ENCODE measurements at regions not wholly inside any gene's neighbourhood (a gene's known extent, or its start where the extent isn't known, plus 50 kb on each side); places are given as distances from the start of the nearest gene placed in this dataset.
"Not testable (repeated sequence)": the region's sequence is repeated elsewhere in the genome, so short reads cannot be mapped to it uniquely, and the experiment has no call there.

GRCh38 chr11:27227736-27228135 lies 135.3 kb downstream of the CCDC34 start:
- in situ Hi-C loops (cut with HindIII; ENCODE audit: low pct_unique_long_range_greater_than_20kb, low sequenced_read_pairs) = no loop called here
- no peak for DNase-seq (ENCODE audit: low read depth, low spot score)

GRCh38 chr11:27219487-27220039 lies 143.5 kb downstream of the CCDC34 start:
- in situ Hi-C loops (cut with HindIII; ENCODE audit: low pct_unique_long_range_greater_than_20kb, low sequenced_read_pairs); DNase-seq (ENCODE audit: low read depth, low spot score): not testable (repeated sequence)

GRCh38 chr11:27218421-27219038 lies 144.5 kb downstream of the CCDC34 start:
- peak; percentile 8 for DNase-seq (ENCODE audit: low read depth, low spot score)
- in situ Hi-C loops (cut with HindIII; ENCODE audit: low pct_unique_long_range_greater_than_20kb, low sequenced_read_pairs) = no loop called here

- no peak for DNase-seq (ENCODE audit: low read depth, low spot score)
- in situ Hi-C loops (cut with HindIII; ENCODE audit: low pct_unique_long_range_greater_than_20kb, low sequenced_read_pairs) = no loop called here
Measured at GRCh38 chr11:27217948-27218420, 145.0 kb downstream of the CCDC34 start.

GRCh38 chr11:27217496-27217895 lies 145.5 kb downstream of the CCDC34 start:
- in situ Hi-C loops (cut with HindIII; ENCODE audit: low pct_unique_long_range_greater_than_20kb, low sequenced_read_pairs) = no loop called here
- DNase-seq (ENCODE audit: low read depth, low spot score) = no peak

GRCh38 chr11:27216270-27217149 lies 146.5 kb downstream of the CCDC34 start:
- in situ Hi-C loops (cut with HindIII; ENCODE audit: low pct_unique_long_range_greater_than_20kb, low sequenced_read_pairs) = no loop called here
- no peak for DNase-seq (ENCODE audit: low read depth, low spot score)

GRCh38 chr11:27215471-27216269 lies 147.3 kb downstream of the CCDC34 start:
- in situ Hi-C loops (cut with HindIII; ENCODE audit: low pct_unique_long_range_greater_than_20kb, low sequenced_read_pairs) = no loop called here
- no peak for DNase-seq (ENCODE audit: low read depth, low spot score)

- no peak for DNase-seq (ENCODE audit: low read depth, low spot score)
- in situ Hi-C loops (cut with HindIII; ENCODE audit: low pct_unique_long_range_greater_than_20kb, low sequenced_read_pairs) = no loop called here
Measured at GRCh38 chr11:27214713-27215112, 148.3 kb downstream of the CCDC34 start.

- in situ Hi-C loops (cut with HindIII; ENCODE audit: low pct_unique_long_range_greater_than_20kb, low sequenced_read_pairs) = no loop called here
- no peak for DNase-seq (ENCODE audit: low read depth, low spot score)
Measured at GRCh38 chr11:27213232-27213660, 149.8 kb downstream of the CCDC34 start.

GRCh38 chr11:27212248-27212780 lies 150.7 kb downstream of the CCDC34 start:
- DNase-seq (ENCODE audit: low read depth, low spot score) = no peak
- in situ Hi-C loops (cut with HindIII; ENCODE audit: low pct_unique_long_range_greater_than_20kb, low sequenced_read_pairs) = no loop called here

GRCh38 chr11:27211370-27212127 lies 151.5 kb downstream of the CCDC34 start:
- in situ Hi-C loops (cut with HindIII; ENCODE audit: low pct_unique_long_range_greater_than_20kb, low sequenced_read_pairs) = no loop called here

GRCh38 chr11:27210531-27210930 lies 152.5 kb downstream of the CCDC34 start:
- in situ Hi-C loops (cut with HindIII; ENCODE audit: low pct_unique_long_range_greater_than_20kb, low sequenced_read_pairs) = no loop called here
- no peak for DNase-seq (ENCODE audit: low read depth, low spot score)

More at GRCh38 chr11:27211370-27212127, 151.5 kb downstream of the CCDC34 start:
- DNase-seq (ENCODE audit: low read depth, low spot score) = peak; percentile 43

GRCh38 chr11:27209562-27210005 lies 153.4 kb downstream of the CCDC34 start:
- peak; percentile 51 for DNase-seq (ENCODE audit: low read depth, low spot score)
- in situ Hi-C loops (cut with HindIII; ENCODE audit: low pct_unique_long_range_greater_than_20kb, low sequenced_read_pairs) = no loop called here

GRCh38 chr11:27208846-27209245 lies 154.2 kb downstream of the CCDC34 start:
- no peak for DNase-seq (ENCODE audit: low read depth, low spot score)
- in situ Hi-C loops (cut with HindIII; ENCODE audit: low pct_unique_long_range_greater_than_20kb, low sequenced_read_pairs) = no loop called here

GRCh38 chr11:27207025-27207650 lies 155.9 kb downstream of the CCDC34 start:
- in situ Hi-C loops (cut with HindIII; ENCODE audit: low pct_unique_long_range_greater_than_20kb, low sequenced_read_pairs) = no loop called here
- DNase-seq (ENCODE audit: low read depth, low spot score) = no peak

- DNase-seq (ENCODE audit: low read depth, low spot score) = no peak
- in situ Hi-C loops (cut with HindIII; ENCODE audit: low pct_unique_long_range_greater_than_20kb, low sequenced_read_pairs) = no loop called here
Measured at GRCh38 chr11:27205779-27206570, 157.0 kb downstream of the CCDC34 start.
